ENCODE measurements at regions not wholly inside any gene's neighbourhood (a gene's known extent, or its start where the extent isn't known, plus 50 kb on each side); places are given as distances from the start of the nearest gene placed in this dataset.
A peak's percentile ranks its signal among the peaks of the same experiment; 100 is the strongest.

DNA sequence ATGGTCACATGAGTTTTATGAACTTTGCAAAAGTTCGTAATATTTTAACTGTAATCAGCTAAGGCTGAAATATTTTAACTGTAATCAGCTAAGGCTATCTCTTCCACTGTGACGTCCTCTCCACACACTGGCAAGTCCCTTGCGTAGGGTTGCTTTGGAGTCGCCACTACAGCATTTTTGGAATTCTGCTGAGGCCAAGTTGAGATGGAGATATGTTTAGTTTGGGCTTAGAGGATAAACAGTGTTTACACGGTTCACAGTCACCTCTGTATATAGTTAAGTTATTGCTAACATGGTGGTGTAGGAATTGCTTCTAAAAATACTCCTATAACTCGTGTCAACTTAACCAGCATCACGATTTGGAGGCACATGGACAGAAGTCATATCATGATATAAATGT lies 143.6 kb upstream of the SERP2 start:
- TF ChIP-seq POLR2AphosphoS5 (IDR thresholded peaks at IDR 0.05) (peak; percentile 54), POLR2A (IDR thresholded peaks at IDR 0.05) (no peak)
- TF ChIP-seq, protein P1, sequence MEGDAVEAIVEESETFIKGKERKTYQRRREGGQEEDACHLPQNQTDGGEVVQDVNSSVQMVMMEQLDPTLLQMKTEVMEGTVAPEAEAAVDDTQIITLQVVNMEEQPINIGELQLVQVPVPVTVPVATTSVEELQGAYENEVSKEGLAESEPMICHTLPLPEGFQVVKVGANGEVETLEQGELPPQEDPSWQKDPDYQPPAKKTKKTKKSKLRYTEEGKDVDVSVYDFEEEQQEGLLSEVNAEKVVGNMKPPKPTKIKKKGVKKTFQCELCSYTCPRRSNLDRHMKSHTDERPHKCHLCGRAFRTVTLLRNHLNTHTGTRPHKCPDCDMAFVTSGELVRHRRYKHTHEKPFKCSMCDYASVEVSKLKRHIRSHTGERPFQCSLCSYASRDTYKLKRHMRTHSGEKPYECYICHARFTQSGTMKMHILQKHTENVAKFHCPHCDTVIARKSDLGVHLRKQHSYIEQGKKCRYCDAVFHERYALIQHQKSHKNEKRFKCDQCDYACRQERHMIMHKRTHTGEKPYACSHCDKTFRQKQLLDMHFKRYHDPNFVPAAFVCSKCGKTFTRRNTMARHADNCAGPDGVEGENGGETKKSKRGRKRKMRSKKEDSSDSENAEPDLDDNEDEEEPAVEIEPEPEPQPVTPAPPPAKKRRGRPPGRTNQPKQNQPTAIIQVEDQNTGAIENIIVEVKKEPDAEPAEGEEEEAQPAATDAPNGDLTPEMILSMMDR (IDR thresholded peaks at IDR 0.05): no peak
